GM21723 (cell line): ENCODE measurements at regions not wholly inside any gene's neighbourhood (a gene's known extent, or its start where the extent isn't known, plus 50 kb on each side); places are given as distances from the start of the nearest gene placed in this dataset.

Source experiments
- ATAC-seq: cut with Tn5 transposase; IDR thresholded peaks from one replicate; pipeline ENCODE4 v1.9.1; 2021; ENCODE audit warnings: mild to moderate bottlenecking, moderate library complexity; ENCODE audit not compliant: unreplicated experiment

DNA sequence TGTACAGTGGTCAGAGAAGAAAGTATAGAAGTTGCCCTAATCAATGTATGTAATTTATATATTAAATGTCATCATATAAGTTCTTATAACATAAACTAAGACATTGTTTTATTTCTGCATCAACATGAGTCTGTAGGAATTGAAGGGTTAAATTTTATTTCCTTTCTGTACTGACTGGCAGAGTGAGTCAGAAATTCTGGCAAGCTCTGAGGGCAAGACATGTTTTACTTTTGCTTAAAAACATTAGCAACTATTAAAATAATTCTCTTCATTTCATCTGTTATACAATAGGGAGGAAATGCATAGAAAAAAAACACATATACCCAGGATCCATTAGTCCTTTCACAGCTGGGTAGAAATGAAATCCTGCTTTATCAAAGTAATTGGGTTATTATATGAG lies 171.4 kb upstream of the ALCAM start:
- ATAC-seq, result no peak

- no peak for ATAC-seq
These were observed 168.8 kb upstream of the ALCAM start for GRCh38 chr3:105197863-105198262.

DNA sequence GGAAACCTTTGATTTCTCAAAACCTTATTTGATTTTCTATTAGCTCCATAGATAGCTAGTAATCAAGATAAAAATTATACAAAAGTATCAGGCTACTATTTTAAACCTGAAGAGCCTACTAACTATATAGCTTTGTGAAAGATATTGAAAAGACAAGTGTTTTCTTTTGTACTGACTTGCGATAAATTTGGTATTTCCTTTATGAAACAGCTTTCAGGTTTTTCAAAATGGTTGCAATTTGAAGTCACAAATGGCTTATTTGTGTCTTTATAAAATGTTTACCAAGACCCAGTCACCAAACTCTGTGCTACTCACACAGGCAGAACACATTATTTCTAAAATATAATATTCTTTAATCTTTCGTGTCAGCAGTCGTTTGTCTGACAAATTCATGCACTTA lies 167.5 kb upstream of the ALCAM start:
- ATAC-seq, result no peak

- ATAC-seq, result no peak
These were observed 156.6 kb upstream of the ALCAM start for GRCh38 chr3:105210141-105210540.

DNA sequence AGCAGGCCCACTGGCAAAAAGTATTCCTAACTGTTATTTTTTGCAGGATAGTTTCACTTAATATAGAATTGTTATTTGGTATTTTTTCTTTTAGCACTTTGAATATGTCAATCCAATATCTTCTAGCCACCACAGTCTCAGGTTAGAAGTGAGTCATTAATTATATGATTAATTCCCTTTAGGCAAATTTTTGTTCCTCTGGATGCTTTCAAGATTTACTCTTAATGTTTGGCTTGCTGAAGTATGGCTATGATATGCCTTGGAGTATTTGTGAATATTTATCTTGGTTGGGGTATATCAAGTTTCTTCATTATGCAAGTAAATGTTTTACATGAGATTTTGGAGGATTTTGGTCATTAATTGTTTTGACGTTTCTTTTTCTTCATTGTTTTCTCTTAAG lies 152.1 kb upstream of the ALCAM start:
- no peak for ATAC-seq

DNA sequence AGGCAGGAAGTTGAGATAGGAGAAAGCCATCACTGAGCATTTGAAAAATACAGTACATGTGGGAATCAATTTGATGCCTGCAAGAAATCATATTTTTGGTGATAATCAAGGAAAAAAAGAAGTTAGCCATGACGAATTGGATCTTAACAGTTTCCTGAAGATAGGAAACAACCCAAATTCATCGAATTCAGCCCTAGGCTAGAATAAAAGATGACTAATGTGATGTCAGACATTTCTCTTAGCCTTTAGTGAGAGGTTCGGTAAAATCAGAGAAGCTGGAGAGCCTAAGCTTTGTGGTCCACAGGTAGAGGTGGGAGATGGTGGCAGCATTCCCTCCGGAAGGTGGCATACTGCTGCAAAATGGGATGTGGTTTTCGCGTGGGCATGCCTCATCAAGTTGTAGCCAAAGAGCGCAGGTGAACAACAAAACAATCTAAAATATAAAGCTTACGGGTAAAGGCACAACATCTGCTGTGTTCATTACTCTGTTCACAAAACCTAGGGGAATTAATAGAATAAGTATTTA lies 144.1 kb upstream of the ALCAM start:
- no peak for ATAC-seq

DNA sequence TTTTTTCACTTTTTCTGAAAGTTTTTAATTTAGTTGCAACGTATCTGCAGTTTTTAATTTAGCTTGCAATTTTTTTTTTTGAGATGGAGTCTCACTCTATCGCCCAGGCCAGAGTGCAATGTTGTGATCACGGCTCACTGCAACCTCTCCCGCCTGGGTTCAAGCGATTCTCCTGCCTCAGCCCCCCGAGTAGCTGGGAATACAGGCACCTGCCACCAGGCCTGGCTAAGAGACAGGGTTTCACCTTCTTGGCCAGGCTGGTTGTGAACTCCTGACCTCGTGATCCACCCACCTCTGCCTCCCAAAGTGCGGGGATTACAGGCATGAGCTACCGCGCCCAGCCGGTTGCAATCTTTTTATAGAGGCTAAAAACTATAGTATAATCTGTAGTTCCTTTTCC lies 142.9 kb upstream of the ALCAM start:
- no peak for ATAC-seq

DNA sequence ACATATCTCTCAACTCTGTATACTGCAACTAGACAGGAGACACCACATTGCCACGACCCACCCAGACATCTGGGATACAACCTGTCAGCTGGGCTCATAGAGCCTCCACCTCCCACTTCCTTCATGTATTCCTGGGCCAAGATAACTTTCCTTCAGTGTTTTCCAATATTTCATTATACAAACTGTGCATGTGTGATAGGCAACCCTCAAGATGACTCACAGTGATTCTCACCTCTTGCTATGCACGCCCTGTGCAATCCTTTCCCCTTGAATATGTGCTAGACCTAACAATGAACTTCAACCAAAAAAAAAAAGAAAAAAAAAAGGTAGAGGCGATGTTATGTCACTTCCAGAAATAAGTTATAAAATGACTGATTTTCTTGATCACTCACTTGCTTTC lies 138.0 kb upstream of the ALCAM start:
- ATAC-seq, result no peak

GRCh38 chr3:105232553-105232952 lies 134.2 kb upstream of the ALCAM start:
- no peak for ATAC-seq

GRCh38 chr3:105233010-105233409 lies 133.7 kb upstream of the ALCAM start:
- ATAC-seq, result no peak

DNA sequence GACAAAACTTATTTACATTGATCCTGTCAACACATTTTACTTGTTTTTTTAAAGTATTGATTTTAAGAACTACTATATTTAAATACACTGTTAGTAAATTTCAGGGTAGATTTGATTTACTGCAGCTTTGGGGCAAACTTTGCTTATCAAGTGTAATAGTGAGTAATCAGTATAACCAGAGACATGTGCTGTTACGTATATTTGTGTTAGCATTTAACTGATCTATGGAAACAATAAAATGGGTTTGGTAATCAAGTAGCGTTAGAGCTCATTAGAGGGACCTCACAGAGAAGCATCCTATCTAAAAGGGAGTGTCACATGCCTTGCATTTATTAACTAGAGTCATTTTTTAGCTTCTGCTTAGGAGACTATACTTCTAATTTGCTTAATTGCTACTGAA lies 131.5 kb upstream of the ALCAM start:
- ATAC-seq, result no peak

- no peak for ATAC-seq
These were observed 130.9 kb upstream of the ALCAM start for GRCh38 chr3:105235785-105236184.

DNA sequence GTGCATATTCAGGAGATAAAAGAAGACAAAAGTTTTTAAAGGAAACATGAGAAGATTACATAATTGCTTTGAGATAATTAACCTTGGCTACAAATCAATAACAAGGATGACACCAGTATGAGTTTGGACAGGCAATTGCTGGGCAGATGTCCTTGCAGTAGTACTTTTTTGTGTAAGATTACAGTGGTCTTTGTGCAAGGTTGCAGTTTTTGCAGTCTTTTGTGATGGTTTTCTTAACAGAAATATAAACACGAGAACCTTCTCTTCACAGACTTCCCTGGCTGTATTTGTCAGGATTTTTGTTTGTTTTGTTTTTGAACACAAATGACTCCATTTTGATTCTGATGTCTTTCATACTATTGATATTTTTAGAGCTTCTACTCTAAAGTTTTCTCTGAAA lies 128.3 kb upstream of the ALCAM start:
- no peak for ATAC-seq

- ATAC-seq, result no peak
These were observed 123.6 kb upstream of the ALCAM start for GRCh38 chr3:105243076-105243475.

DNA sequence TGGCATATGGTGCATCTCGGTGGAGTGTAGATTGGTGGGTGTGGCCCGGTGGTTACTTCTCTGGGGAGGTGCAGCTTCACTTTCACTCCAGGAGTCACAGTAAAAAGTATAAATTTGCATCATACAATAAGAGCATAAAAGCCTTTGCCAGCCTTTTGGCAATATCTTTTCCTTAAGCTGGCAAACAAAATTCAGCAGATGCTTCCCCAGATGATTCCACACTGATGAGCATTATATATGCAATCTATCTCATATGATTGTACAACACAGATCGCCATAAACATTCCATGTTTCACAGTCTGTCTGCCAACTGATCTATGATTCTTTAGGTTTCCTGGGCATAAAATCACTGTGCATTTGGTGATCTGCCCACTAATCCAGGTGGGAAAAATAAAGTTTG lies 120.2 kb upstream of the ALCAM start:
- ATAC-seq, result no peak

GRCh38 chr3:105253225-105253624 lies 113.5 kb upstream of the ALCAM start:
- no peak for ATAC-seq

DNA sequence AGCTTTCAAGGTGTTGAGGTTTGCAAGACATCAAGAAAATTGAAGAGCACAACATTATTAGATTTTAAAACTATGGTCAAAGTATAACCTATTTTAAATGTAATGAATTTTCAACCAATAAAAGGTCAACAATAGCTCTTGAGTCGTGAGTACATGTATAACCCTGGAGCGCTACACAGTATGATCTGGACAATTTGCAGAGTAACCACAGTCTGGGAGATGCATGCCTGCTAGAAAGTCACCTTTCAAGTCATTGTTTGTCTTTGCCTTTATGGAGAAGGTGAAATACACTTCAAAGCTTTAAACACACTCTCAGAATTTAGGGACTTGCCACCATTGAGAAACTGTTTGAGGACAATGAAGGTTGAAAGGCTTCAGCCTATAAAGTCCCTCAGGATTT lies 112.6 kb upstream of the ALCAM start:
- ATAC-seq, result no peak

DNA sequence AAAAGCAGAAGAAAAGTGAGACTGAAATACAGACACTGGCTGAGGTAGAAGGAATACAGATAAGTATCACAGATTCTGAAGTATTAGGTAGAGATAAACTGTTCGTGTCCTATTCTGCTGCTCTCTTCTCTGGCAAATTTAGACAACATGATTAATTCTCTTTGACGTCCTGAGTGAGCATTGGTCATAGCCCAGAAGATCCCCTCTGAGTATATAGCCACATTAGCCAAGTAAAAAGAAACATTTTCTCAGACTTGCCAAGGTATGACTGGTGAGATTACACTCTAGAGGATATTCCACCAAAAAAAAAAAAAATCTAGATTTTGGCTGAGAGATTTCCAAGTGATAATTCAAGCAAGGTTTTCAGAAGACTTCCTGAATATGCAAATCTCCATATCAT lies 111.4 kb upstream of the ALCAM start:
- ATAC-seq, result no peak

DNA sequence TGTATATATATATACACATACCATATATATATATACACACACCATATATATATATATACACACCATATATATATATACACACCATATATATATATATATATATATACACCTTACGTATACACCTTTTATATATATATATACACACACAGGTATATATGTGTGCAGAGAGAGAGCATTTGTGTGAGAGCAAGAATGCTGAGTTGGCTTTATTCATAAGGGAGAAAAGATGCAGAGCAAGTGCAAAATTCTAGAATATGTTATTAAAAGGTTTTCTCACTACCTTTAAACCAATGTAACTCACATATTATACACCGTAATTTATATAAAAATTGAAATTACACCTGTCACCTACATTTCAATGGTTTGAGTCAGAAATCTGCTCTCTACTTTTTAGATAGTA lies 107.2 kb upstream of the ALCAM start:
- ATAC-seq, result no peak

DNA sequence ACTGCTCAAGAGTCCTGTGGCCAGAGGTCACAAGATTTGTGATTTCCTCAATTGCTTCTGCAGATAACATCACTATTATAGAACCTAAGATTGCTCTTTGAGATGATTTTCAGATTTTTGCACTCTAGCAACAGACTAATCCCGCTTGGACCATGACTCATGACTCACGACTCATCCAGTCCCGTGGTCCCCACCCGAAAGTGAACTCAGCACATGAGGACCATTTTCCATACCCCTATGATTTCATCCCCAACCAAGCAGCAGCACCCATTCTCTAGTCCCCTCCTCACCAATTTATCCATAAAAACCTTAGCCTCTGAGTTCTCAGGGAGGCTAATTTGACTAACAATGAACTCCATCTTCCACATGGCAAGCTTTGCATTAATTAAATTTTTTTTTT lies 106.3 kb upstream of the ALCAM start:
- ATAC-seq, result no peak

GRCh38 chr3:105274536-105274935 lies 92.2 kb upstream of the ALCAM start:
- no peak for ATAC-seq

GRCh38 chr3:105274958-105275357 lies 91.8 kb upstream of the ALCAM start:
- no peak for ATAC-seq

GRCh38 chr3:105277656-105278055 lies 89.1 kb upstream of the ALCAM start:
- ATAC-seq, result no peak

DNA sequence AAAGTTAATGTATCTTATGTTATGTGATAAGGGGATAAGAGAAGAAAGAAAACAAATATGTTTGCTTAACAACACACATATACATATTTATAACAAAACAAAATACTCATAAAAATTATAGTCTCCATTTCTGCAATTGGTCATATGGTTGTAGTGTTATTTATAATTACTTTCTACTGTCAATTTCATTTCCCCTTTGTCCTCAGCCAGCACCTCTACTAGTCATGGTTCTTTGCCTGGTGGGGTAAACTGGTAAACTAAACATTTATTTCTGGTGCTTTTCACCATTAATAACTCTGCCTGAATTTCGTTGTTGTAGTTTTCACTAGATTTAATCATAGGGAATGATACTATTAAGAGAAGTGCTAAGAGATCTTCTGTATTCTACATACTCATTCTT lies 88.0 kb upstream of the ALCAM start:
- no peak for ATAC-seq
